ENCODE measurements at regions not wholly inside any gene's neighbourhood (a gene's known extent, or its start where the extent isn't known, plus 50 kb on each side); places are given as distances from the start of the nearest gene placed in this dataset.
"Not testable (repeated sequence)": the region's sequence is repeated elsewhere in the genome, so short reads cannot be mapped to it uniquely, and the experiment has no call there.

DNA sequence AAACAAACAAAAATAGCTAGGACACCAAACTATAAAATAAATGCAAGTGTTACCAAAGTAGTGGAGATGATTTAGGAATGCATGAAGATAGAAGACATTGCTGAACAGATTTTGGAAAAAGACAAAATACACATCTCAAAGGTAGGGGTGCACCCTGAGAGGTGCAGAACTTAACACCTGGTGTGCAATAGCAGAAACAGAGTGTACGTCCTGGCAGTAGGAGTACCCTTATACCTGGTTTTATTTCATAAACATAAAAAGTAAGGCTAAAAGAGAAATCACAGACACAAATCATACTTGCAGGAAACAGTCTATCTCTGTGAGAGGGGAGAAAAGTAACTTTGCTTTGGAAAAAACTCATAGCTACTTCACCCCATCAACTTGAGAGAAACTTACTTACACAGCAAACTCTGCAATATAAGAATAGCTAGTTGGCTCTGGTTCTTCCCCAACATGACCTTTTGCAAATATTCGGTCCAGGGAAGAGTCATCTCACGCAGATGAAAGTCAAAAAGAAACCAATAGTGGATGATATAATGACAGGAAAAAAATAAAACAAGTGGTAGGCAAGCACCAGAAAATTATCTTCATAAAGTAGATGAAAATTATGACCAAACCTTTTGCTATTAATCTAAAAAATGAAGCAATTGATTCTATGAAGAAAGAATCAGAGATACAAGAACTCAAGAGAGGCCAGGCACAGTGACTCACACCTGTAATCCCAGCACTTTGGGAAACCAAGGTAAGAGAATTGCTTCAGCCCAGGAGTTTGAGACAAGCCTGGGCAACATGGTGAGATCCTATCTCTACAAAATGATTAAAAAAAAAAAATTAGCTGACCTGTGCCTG, 108.9 kb upstream of the BNIP2 start:
- TF ChIP-seq, protein P1, sequence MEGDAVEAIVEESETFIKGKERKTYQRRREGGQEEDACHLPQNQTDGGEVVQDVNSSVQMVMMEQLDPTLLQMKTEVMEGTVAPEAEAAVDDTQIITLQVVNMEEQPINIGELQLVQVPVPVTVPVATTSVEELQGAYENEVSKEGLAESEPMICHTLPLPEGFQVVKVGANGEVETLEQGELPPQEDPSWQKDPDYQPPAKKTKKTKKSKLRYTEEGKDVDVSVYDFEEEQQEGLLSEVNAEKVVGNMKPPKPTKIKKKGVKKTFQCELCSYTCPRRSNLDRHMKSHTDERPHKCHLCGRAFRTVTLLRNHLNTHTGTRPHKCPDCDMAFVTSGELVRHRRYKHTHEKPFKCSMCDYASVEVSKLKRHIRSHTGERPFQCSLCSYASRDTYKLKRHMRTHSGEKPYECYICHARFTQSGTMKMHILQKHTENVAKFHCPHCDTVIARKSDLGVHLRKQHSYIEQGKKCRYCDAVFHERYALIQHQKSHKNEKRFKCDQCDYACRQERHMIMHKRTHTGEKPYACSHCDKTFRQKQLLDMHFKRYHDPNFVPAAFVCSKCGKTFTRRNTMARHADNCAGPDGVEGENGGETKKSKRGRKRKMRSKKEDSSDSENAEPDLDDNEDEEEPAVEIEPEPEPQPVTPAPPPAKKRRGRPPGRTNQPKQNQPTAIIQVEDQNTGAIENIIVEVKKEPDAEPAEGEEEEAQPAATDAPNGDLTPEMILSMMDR (IDR thresholded peaks at IDR 0.05; ENCODE audit: insufficient read depth, low read depth, low read length, missing control alignments): no peak
- DNase-seq (ENCODE audit: low read depth): peak; percentile 43
- H3K4me3 ChIP-seq (ENCODE audit: low read depth, low read length): no peak overlapping the region

DNA sequence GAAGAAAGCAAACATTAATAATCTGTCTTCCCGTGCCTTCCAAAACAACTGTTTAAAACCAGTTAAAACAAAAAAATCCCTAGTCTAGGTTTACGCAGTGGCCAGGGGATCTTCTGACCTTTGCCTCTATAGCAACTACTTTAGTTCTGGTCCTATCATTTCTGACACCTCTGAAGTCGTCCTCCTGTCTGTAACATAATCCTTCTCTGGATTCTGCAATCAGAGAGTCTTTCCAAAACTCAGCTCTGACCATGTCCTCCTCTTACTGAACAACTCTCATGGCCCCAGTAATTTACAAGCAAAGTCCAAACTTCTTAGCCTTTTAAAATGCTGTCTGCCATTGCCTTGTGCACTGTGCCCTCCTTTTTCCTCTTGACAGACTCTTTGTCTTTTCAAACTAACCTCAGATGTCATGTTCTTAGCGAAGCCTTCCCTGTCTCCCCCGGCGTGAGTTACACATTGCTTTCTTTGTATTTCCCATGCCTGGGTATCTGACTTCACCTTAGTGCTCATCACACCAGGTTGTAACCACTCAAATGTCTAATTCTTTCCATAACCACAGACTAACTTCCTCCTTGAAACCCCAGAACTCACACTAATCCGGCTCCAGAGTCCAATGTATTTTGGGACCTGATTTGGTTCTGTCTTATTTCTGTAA, 105.2 kb upstream of the BNIP2 start:
- H3K4me3 ChIP-seq (ENCODE audit: low read depth, low read length): no peak overlapping the region
- no peak for DNase-seq (ENCODE audit: low read depth)
- TF ChIP-seq, protein P1 (IDR thresholded peaks at IDR 0.05; ENCODE audit: insufficient read depth, low read depth, low read length, missing control alignments): no peak

DNA sequence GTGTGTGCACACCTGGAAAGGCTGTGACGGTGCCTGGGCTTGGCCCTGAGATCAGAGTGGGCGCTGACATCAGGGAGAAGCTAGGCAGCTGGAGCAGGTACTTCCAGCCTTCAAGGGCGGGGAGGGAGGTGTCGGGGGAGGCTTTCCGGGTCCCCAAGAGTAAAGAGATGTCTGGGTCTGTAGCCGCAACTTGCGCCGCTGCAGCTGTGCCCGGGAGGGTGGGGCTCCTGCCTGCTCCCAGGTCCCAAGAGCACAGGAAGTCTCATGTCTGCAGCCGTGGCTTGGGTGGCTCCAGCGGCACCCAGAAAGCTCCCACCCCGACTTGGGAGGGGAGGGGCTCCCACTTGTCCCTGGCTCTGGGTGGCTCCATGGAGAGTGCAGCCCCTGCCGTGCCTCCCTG, 103.2 kb upstream of the BNIP2 start:
- no peak overlapping the region for H3K4me3 ChIP-seq (ENCODE audit: low read depth, low read length)
- TF ChIP-seq, protein P1 (IDR thresholded peaks at IDR 0.05; ENCODE audit: insufficient read depth, low read depth, low read length, missing control alignments): no peak
- no peak for DNase-seq (ENCODE audit: low read depth)

DNA sequence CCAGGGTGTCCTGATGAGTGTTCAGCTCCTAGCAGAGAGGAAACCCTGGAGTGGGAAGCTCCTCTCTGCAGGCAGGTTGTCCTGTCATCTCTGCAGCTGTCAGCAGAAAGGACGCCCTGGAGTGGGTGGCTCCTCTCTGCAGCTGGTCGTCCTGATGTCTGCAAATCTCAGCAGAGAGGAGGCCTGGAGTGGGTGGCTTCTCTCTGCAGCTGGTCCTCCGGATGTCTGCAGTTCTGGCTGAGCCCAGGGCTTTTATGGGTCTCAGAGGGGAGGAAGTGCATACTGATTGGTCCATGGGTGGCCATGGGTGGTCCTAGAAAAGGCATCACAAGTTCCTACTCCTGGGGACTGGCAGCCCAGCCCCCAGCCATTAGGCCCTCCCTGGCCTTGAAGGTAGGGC, 102.6 kb upstream of the BNIP2 start:
- TF ChIP-seq, protein P1 (IDR thresholded peaks at IDR 0.05; ENCODE audit: insufficient read depth, low read depth, low read length, missing control alignments): no peak
- DNase-seq (ENCODE audit: low read depth): peak; percentile 6
- H3K4me3 ChIP-seq (ENCODE audit: low read depth, low read length): no peak overlapping the region

DNA sequence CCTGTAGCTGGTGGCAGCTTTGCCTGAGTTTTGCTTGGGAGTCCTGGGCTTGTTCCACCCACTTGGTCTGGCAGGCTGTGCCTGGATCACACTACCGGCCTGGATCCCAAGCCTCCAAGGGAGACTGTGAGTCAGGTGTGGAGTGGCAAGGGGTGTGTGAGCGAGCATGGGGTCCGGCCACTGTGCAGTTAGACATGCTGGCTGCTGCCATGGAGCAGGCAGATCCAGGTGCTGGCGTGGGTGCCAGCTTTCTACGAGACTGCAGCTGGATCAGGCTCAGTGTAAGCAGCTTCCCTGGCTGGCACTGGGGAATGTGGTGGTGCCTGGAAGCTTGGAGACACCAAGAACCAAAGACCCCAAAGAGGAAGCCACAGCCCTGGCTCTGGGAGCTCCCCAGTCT, 102.0 kb upstream of the BNIP2 start:
- DNase-seq (ENCODE audit: low read depth): no peak
- TF ChIP-seq, protein P1 (IDR thresholded peaks at IDR 0.05; ENCODE audit: insufficient read depth, low read depth, low read length, missing control alignments): no peak
- H3K4me3 ChIP-seq (ENCODE audit: low read depth, low read length): no peak overlapping the region

DNA sequence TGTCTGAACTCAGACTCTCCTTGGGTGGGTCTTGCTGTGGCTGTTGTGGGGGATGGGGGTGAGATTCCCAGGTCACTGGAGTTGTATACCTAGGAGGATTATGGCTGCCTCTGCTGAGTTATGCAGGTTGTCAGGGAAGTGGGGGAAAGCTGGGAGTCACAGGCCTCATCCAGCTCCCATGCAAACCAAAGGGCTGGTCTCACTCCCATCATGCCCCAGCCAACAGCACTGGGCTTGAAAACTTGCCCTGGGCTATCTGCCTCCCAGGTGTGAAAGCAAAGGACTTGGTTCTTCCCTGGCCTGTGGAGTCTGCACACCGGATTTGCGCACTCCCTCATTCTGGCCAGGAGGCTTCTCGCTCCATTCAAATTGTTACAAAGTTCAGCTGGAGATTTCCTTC, 97.3 kb upstream of the BNIP2 start:
- H3K4me3 ChIP-seq (ENCODE audit: low read depth, low read length); DNase-seq (ENCODE audit: low read depth): not testable (repeated sequence)

DNA sequence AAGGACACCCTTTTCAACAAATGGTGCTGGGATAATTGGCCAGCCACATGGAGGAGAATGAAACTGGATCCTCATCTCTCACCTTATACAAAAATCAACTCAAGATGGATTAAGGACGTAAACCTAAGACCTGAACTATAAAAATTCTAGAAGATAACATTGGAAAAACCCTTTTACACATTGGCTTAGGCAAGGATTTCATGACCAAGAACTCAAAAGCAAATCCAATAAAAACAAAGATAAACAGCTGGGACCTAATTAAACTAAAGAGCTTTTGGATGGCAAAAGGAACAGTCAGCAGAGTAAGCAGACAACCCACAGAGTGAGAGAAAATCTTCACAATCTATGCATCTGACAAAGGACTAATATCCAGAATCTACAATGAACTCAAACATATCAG, 96.9 kb upstream of the BNIP2 start:
- H3K4me3 ChIP-seq (ENCODE audit: low read depth, low read length); DNase-seq (ENCODE audit: low read depth): not testable (repeated sequence)

DNA sequence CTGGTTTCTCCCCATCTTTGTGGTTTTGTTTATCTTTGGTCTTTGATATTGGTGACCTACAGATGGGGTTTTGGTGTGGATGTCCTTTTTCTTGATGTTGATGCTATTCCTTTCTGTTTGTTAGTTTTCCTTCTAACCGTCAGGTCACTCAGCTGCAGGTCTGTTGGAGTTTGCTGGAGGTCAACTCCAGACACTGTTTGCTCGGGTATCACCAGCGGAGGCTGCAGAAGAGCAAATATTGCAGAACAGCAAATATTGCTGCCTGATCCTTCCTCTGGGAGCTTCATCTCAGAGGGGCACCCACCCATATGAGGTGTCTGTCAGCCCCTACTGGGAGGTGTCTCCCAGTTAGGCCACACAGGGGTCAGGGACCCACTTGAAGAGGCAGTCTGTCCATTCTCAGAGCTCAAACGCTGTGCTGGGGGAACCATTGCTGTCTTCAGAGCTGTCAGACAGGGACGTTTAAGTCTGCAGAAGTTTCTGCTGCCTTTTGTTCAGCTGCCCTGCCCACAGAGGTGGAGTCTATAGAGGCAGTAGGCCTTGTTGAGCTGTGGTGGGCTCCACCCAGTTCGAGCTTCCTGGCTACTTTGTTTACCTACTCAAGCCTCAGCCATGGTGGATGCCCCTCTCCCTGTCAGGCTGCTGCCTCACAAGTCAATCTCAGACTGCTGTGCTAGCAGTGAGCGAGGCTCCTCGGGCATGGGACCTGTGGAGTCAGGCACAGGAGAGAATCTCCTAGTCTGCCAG, 94.8 kb upstream of the BNIP2 start:
- DNase-seq (ENCODE audit: low read depth); H3K4me3 ChIP-seq (ENCODE audit: low read depth, low read length): not testable (repeated sequence)

All from GM12865 (cell line).